ENCODE measurements at regions not wholly inside any gene's neighbourhood (a gene's known extent, or its start where the extent isn't known, plus 50 kb on each side); places are given as distances from the start of the nearest gene placed in this dataset.

DNA sequence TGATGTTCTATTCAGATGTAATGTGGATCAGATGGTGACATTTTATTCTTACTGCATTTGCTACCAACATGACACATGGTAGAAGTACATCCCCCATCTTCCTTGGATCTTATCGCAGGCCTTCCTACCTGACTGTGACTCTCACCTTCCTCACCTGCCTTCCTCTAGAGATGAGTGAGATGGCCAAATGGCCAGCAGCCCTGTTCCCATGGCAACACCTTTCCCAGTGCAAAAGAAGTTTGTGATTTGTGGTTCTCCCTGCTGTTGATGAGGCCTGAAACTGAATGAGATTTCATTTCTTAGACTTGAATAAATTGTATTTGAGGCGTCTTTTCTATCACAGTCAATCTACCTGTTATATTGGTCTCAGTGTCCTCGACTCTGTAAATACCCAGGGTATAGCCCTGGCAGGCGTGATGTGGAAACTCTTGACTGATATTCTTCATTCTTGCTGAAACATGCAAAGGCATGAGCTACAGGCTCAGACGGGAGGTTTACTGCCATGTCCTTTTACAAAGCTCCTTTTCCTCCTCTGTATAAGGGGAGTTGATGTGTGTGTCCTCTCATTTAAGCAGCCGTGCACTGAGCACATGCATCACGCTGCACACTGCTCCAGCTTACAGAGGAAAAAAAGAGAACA, 440.7 kb upstream of the AKR1E2 start:
- DNase-seq (ENCODE audit: low read depth, low spot score) (no peak), FAIRE-seq (no peak)
- H3K27ac ChIP-seq (ENCODE audit: insufficient read depth, low read depth, low read length) = no peak overlapping the region
- peaks cover 5% of the 10 kb centered on the region for H3K4me1 ChIP-seq (ENCODE audit: control insufficient read depth, extremely low read depth, insufficient read depth, low read length)
- H2AFZ ChIP-seq (ENCODE audit: low read depth, low read length) = no peak overlapping the region
- H3K4me3 ChIP-seq (replicated peaks in 1 of 3; ENCODE audit: insufficient read depth in 1 of 3, low read depth in 1 of 3, low read length in 3 of 3) = no peak overlapping the region
- no peak overlapping the region for H3K4me2 ChIP-seq (ENCODE audit: insufficient read depth, low read length)
- dilution Hi-C loops (cut with MboI; ENCODE audit: extremely low pct_ligation_motif_present, low sequenced_read_pairs) (no loop called here), intact Hi-C loops (cut with micrococcal nuclease) (no loop called here)
- H4K20me1 ChIP-seq (replicated peaks; ENCODE audit: control insufficient read depth, extremely low read depth, insufficient read depth, low read length) = no peaks in the 10 kb centered on the region
- H3K9ac ChIP-seq (replicated peaks; ENCODE audit: extremely low read depth, insufficient read depth, low read length) = no peak overlapping the region
- no peaks in the 10 kb centered on the region for H3K79me2 ChIP-seq (ENCODE audit: control insufficient read depth, insufficient read depth, low read length)
- H3K36me3 ChIP-seq (ENCODE audit: control insufficient read depth in 2 of 2, extremely low read depth in 1 of 2, insufficient read depth in 2 of 2, low read length in 2 of 2) = no peaks in the 10 kb centered on the region
- no peaks in the 10 kb centered on the region for H3K9me1 ChIP-seq (replicated peaks; ENCODE audit: control insufficient read depth, extremely low read depth, insufficient read depth, low read length)
- TF ChIP-seq EZH2 (IDR thresholded peaks at IDR 0.05; ENCODE audit: borderline replicate concordance, low read depth, low read length, severe bottlenecking) = no peak
- TF ChIP-seq, protein P1, sequence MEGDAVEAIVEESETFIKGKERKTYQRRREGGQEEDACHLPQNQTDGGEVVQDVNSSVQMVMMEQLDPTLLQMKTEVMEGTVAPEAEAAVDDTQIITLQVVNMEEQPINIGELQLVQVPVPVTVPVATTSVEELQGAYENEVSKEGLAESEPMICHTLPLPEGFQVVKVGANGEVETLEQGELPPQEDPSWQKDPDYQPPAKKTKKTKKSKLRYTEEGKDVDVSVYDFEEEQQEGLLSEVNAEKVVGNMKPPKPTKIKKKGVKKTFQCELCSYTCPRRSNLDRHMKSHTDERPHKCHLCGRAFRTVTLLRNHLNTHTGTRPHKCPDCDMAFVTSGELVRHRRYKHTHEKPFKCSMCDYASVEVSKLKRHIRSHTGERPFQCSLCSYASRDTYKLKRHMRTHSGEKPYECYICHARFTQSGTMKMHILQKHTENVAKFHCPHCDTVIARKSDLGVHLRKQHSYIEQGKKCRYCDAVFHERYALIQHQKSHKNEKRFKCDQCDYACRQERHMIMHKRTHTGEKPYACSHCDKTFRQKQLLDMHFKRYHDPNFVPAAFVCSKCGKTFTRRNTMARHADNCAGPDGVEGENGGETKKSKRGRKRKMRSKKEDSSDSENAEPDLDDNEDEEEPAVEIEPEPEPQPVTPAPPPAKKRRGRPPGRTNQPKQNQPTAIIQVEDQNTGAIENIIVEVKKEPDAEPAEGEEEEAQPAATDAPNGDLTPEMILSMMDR (IDR thresholded peaks at IDR 0.05; ENCODE audit: extremely low read depth in 1 of 2, insufficient read depth in 1 of 2, low read depth in 1 of 2, low read length in 2 of 2) = no peak
- no TSS peak for BruUV-seq (replicated peaks)
- ChIA-PET POLR2A (no interaction called here), CTCF (interaction anchor here (0.9 kb wide), 1 partner anchor 15 kb away, joined by 3 read pairs; no protein-coding TSS in a partner anchor)
- no peaks in the 10 kb centered on the region for H3K27me3 ChIP-seq (ENCODE audit: control insufficient read depth in 2 of 2, insufficient read depth in 2 of 2, low read length in 2 of 2)
- H3K9me3 ChIP-seq (replicated peaks; ENCODE audit: control insufficient read depth, insufficient read depth, low read length) = no peaks in the 10 kb centered on the region

DNA sequence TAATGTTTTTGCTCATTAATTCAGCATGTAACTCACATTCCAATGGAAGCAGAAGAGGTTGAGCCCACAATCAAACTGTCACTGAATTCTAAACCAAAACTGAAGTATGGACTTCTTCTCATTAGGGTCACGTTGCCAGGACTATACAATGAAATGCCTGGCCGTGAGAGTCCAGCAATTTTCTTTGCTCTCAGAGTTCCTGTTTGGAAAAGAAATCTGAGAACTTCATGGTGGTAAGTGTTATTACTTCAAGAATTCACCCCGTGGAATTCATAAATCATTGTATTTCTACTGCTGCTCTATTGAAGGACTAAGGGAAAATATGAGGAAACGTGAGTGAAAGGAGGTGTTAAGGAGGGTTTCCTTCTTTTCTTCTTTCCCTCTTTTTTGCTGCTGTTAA, 441.8 kb upstream of the AKR1E2 start:
- no peak overlapping the region for H3K4me2 ChIP-seq (ENCODE audit: insufficient read depth, low read length)
- no peaks in the 10 kb centered on the region for H3K27me3 ChIP-seq (ENCODE audit: control insufficient read depth in 2 of 2, insufficient read depth in 2 of 2, low read length in 2 of 2)
- no peaks in the 10 kb centered on the region for H3K79me2 ChIP-seq (ENCODE audit: control insufficient read depth, insufficient read depth, low read length)
- POLR2A ChIA-PET = no interaction called here
- CTCF ChIA-PET = no interaction called here
- H3K36me3 ChIP-seq (ENCODE audit: control insufficient read depth in 2 of 2, extremely low read depth in 1 of 2, insufficient read depth in 2 of 2, low read length in 2 of 2) = no peaks in the 10 kb centered on the region
- no peaks in the 10 kb centered on the region for H4K20me1 ChIP-seq (replicated peaks; ENCODE audit: control insufficient read depth, extremely low read depth, insufficient read depth, low read length)
- H2AFZ ChIP-seq (ENCODE audit: low read depth, low read length) = peak overlapping the region; percentile 79
- peak; percentile 48 for FAIRE-seq
- TF ChIP-seq POLR2A (IDR thresholded peaks at IDR 0.05; ENCODE audit: low read depth, low read length) = no peak
- TF ChIP-seq FOS (IDR thresholded peaks at IDR 0.05; ENCODE audit: borderline replicate concordance, insufficient read depth, low read length) = no peak
- no peak for TF ChIP-seq MAX (IDR thresholded peaks at IDR 0.05; ENCODE audit: insufficient read depth, insufficient read length)
- TF ChIP-seq, protein P1 (IDR thresholded peaks at IDR 0.05; ENCODE audit: extremely low read depth in 1 of 2, insufficient read depth in 1 of 2, low read depth in 1 of 2, low read length in 2 of 2) = no peak
- no peak for TF ChIP-seq EZH2 (IDR thresholded peaks at IDR 0.05; ENCODE audit: borderline replicate concordance, low read depth, low read length, severe bottlenecking)
- no peak for TF ChIP-seq JUN (IDR thresholded peaks at IDR 0.05; ENCODE audit: borderline replicate concordance, insufficient read depth, insufficient read length, low read depth)
- TF ChIP-seq POLR2AphosphoS5 (IDR thresholded peaks at IDR 0.05; ENCODE audit: insufficient read depth, low read depth, low read length) = no peak
- TF ChIP-seq GATA2 (IDR thresholded peaks at IDR 0.05; ENCODE audit: insufficient read depth, insufficient read length, low read depth, low read length) = no peak
- no peak for TF ChIP-seq MYC (IDR thresholded peaks at IDR 0.05; ENCODE audit: low read depth, low read length)
- BruUV-seq (replicated peaks) = no TSS peak
- H3K27ac ChIP-seq (ENCODE audit: insufficient read depth, low read depth, low read length) = no peak overlapping the region
- H3K9me3 ChIP-seq (replicated peaks; ENCODE audit: control insufficient read depth, insufficient read depth, low read length) = no peaks in the 10 kb centered on the region
- intact Hi-C loops (cut with micrococcal nuclease) = no loop called here
- peaks cover 5% of the 10 kb centered on the region for H3K4me1 ChIP-seq (ENCODE audit: control insufficient read depth, extremely low read depth, insufficient read depth, low read length)
- H3K9me1 ChIP-seq (replicated peaks; ENCODE audit: control insufficient read depth, extremely low read depth, insufficient read depth, low read length) = no peaks in the 10 kb centered on the region
- H3K4me3 ChIP-seq (replicated peaks in 1 of 3; ENCODE audit: insufficient read depth in 1 of 3, low read depth in 1 of 3, low read length in 3 of 3) = no peak overlapping the region
- no peak overlapping the region for H3K9ac ChIP-seq (replicated peaks; ENCODE audit: extremely low read depth, insufficient read depth, low read length)
- dilution Hi-C loops (cut with MboI; ENCODE audit: extremely low pct_ligation_motif_present, low sequenced_read_pairs) = no loop called here
- DNase-seq (ENCODE audit: low read depth, low spot score) = peak; percentile 89
